ENCODE measurements at regions not wholly inside any gene's neighbourhood (a gene's known extent, or its start where the extent isn't known, plus 50 kb on each side); places are given as distances from the start of the nearest gene placed in this dataset.

DNA sequence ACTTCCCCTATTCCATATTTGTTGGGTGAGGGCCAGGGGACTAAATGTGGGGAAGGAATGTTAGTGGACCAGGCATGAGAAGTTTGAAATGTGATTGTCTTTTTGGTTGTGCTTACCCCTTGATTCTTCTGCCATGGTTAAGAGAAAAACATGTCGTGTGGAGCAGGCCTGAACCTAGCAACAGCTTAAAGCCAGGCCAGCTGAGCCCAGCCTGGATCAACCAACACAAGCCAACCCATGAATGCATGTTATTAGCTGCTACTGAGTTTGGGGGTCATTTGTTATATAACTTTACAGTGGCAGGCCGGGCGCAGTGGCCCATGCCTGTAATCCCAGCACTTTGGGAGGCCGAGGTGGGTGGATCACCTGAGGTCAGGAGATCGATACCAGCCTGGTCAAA lies 52.4 kb upstream of the TRIO start:
- no peak for DNase-seq

DNA sequence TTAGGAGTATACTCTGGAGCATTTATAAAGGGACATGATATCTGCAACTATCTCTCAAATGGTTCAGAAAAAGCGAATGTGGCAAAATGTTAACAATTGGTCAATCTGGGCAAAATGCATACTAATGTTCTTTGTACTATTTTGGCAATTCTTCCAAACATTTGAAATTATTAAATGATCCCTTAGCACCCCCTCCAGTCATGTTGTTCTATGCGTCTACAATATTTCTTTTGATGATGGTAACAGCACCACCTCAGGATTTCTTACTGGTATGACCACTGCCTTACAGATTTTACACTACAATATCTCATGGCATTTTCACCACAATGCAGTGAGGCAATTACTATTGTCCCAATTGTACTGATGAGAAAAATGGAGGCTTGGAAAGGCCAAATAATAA lies 52.9 kb upstream of the TRIO start:
- no peak for DNase-seq

DNA sequence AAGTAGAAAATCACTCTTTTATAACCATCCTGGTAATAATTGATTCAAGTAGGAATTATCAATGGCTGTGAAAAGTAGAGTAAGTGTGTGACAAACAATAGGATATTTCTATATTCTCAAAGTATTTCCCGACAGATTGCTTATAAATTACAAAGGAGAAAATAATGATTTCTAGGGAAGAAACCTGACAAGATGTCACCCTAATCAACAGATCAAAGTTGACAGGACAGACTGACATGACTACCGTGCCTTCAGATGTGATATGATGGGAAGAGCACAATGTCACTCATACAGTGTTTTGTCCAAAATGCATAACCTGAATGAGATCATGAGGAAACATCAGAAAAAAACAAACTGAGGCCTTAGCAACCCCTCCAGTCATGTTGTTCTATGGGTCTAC lies 53.9 kb upstream of the TRIO start:
- no peak for DNase-seq

DNA sequence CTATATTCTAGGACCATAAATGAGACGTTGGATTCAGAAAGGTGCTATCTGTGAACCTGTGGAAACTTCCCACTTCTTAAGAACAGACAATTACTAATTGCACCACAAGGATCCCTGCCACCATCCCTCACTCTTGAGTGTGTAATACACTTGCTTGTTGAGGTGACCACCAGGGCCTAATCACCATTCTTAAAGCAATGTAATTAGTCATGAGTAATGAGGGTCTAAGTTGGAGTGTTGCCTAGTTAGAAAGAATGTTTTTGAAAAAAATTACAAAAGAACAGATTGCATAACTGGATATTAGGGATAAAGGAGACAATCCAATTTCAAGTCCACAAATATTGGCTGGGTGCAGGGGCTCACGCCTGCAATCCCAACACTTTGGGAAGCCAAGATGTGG lies 56.9 kb upstream of the TRIO start:
- no peak for DNase-seq

DNA sequence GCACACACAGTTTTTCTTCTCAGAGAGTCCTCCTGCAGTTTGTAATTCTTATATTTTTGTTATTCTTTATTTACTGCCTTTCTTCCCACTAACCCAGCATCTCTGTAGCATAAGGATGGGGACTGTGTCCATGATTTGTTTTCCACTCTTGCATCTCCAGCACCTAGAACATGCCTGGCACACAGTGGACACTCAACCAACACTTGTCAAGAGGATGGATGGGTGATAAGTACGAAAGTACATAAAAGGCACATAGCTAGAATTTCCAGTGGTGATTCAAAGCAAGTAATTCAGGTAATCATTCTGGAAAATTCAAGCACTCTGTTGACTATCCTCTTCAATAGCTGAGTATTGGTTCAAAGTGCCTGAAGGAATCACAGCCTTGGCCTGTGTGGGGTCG lies 60.2 kb upstream of the TRIO start:
- DNase-seq = no peak

DNA sequence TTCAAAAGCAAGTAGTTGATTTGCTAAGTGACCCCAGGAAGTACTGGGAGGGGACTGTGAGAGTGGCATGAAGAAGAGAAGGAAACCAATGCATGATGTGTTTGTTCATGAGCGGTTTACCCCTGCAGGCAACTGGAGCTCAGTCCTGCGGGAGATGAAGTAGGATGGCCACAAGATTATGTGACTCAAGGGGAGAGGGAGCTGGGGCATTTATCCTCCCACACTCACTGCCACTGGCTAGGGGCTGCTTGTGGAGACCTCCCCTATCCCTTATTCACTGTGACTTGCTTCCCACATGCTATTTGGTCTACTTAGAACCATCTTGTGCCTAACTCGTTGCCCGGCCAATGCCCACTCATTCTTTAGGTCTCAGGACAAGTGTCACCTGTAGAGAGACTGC lies 60.6 kb upstream of the TRIO start:
- no peak for DNase-seq

DNA sequence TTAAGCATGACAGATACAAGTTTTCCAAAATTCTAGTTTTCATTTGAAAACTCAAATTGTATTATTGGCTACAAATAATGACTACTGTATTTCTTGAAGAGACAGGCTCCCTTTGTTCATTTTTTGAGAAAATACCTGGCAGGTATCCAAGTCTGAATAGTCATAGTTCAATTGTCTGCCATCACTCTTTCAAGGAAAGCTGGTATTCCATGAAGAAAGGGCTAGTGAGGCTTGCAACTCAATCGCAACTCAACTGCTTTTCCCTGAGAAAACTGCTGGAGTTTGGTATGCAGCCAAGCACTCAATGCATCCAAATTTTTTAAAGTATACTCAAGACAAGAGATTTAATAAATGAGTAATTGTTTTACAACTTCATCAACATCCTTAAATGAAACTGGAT lies 61.4 kb upstream of the TRIO start:
- no peak for DNase-seq

DNA sequence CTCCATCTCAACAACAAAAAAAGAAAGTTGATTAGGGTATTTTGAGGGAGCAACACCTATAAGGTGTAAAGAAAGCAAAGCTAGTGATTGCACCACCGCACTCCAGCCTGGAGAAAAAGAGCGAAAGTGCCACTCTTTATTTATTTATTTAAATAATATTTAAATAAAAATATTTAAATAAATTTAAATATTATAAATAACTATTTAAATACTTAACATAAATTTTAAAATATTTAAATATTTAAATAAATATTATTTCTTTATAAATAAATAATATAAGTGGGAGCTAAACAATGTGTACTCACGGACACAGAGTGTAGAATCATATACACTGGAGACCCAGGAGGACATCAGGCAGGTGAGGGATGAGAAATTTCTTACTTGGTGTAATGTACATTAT lies 64.4 kb upstream of the TRIO start:
- no peak for DNase-seq

DNA sequence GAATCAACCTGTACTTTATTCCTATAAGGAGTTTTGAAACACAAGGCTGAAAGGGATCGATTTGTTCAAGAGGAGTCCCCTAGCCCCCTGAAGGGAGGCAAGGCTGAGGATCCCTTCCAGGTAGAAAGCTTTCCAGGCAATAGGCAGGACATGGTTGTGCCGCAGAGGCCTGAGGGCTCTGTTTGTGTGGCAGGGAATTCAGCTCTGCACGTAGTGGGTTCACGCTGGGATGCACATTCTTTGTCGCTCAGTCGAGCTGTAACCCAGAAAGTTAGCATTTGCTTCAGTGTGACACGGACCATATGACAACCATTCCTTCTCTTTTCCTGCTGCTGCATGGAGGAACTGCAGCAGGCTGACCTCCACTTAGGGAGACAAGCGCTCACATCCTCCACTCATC lies 65.6 kb upstream of the TRIO start:
- DNase-seq = peak; percentile 18

DNA sequence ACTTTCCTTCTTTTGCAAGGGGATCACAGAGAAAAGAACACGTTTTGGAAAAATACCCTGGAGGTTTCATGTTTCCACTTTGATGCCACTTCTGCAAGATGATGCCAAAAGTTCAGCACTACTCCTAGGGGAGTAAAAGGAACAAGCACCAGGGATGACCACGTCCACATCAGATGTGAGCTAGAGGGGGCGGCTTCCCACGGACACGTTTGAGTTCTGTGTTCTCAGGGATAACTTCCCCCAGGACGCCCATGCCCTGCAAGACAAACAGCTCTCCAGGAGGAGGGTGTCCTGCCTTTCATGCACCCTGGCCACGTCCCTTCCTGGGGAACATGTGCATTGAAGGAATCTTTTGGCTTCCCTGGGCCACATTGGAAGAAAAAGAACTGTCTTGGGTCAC lies 66.6 kb upstream of the TRIO start:
- DNase-seq = no peak

DNA sequence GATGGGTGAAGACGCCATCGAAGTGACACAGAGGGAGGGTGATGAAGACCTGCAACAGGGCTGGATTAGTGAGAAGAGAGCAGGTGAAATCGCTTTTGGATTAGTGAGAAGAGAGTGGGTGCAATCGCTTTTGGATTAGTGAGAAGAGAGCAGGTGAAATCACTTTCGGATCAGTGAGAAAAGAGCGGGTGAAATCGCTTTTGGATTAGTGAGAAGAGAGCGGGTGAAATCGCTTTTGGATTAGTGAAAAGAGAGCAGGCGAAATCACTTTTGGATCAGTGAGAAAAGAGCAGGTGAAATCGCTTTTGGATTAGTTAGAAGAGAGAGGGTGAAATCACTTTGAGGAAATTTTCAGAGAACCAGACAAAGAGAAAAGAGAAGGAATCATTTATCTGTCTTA lies 67.2 kb upstream of the TRIO start:
- DNase-seq = no peak

DNA sequence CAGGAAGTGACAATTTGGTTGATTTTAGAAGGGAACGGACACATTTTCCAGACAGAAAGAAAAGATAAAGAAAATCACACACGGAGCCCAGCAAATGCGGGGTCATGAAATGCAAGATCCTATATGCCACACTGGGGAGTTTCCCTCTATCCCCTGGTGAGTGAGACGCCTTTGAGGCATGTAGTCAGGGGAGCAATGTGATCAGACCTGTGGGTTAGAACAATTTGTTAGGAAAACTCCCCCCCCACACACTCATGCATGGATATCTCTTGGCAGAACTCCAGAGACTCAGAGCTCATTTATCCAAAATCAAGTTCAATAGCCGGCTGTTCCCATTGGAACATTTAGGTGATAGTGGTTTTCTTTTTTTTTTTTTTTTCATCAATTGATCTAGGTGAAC lies 71.7 kb upstream of the TRIO start:
- no peak for DNase-seq

DNA sequence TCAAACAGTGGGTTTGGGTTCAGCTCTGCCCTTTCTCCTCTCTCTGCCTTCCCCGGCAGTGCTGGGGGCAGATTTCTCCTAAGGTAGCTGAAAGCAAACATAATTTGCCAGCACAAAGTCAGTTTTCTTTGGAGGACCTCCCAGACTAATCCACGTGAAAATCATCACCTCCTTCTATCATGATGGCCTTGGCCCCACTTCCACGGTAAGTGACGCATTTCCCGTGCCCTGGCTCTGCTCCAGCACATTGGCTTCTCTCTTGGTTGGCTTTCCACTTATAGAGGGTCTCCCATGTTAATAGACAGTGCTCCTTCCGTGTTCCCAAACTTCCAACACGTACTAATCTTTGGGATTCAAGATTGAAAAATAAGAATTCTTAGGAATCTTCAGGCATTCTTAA lies 74.1 kb upstream of the TRIO start:
- no peak for DNase-seq

DNA sequence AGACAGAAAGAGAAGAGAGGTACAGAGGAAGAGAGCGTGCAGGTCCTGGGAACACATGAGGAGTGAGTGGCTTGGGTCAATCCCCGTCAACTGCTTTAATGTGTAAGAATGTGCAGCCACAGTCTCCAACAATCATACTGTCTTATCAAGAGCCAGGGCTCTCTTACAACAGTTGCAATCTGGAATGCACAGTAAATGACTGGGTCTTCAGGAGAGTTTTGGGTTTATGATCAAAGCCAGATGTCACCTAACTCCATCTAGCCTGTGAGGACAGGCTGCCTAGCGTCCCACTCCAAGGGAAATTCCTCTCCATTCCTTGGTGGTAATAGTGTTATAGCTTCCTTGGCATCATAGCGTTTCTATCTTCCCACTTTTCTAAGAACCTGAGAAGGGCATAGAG lies 75.0 kb upstream of the TRIO start:
- DNase-seq = no peak

DNA sequence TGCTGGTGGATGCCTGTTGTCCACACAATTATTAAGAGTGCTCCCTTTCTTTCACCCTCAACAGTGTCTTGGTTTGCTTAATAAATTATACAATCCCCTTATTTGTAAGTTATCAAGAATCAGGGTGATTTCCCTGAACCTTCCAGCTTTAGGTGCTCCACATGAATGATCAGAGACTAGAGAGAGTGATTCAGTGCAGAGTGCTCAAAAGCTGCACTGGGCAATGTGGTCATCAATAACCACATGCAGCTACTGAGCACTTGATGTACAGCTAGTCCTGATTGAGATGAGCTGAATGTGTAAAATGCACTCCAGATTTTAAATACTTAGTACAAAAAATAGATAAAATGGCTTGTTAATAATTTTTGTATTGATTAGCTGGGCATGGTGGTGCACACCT lies 76.8 kb upstream of the TRIO start:
- DNase-seq = no peak

DNA sequence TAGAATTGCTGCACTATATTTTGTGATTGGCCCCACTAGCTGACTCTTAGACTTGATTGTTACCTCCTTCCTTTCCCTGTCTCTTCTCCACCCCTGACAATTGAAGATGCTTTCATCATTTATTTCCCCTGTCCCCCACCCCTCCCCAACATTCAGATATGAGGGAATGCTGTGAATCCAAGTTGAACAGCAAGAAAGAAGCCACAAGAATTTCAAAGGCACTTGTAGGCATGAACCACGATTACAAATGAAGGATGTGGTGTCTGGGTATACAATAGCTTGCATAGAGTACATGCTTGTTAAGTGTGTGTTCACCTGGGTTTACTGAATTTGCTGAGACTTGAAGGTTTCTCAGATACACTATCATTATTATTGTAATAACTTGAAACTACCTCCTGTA lies 78.3 kb upstream of the TRIO start:
- no peak for DNase-seq

DNA sequence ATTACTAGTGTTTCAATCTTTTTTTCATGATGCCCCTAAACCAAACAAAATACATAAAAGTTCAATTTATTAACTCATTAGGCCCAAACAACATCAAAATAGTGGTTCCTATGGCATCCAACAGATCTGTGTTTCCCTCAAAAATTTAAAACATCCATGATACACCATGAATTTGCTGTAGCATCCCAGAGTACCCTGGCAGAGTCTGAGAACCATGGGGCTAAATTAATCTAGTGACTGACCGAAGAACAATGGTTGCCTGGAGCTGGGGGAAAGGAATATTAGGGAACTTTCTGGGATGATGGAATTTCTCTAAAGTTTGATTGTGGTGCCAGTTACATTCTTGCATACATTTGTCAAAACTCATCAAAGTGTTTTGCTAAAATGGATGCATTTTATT lies 79.5 kb upstream of the TRIO start:
- no peak for DNase-seq

DNA sequence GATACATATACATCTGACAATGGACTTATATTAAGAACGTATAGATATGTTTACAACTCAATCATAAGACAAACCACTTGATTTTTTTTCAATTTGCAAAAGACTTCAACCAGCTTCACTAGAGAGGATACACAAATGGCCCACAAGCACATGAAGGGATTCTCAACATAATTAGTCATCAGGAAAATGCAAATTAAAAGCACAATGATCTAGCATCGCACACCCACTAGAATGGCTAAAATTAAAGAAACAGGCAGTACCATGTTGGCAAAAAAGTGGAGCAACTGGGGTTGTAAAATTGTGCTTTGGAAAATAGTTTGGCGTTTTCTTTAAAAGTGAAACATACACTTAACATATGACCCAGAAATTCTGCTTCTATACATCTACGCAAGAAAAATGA lies 80.0 kb upstream of the TRIO start:
- no peak for DNase-seq

DNA sequence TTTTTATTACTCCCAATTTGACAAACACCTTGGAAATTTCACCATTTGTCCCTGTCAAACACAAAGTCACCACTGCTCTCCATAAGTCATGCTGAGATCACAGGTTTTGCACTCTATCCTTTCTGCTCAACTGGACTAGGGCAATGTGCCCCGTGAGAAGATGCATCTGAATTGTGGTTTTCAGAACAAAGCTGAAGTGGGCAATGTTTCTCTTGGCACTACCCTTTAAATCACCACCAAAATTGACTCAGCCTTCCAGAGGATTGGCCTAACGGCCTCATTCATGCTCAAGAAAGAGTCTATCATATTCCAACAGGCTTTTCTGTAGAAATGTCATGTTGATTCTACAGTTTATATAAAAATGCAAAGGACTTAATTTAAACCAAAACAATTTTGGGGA lies 81.0 kb upstream of the TRIO start:
- DNase-seq = no peak

DNA sequence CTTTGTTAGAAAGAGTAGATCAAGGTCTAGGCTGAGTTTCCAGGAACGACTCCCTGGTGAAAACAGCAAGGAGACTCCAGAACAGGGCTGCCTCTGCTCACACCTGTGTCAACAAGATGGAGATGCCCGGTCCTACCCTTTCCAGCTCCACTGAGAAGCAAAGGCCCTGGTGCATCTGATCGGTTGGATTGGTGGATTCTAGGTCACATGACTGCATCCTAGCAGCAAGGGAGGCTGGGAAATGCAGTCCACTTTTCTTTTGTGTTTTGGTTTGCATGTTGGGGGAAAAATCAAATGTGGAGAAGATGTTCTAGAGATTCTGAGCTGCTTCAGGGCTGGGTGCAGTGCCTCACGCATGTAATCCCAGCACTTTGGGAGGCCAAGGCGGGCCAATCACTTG lies 82.0 kb upstream of the TRIO start:
- no peak for DNase-seq

DNA sequence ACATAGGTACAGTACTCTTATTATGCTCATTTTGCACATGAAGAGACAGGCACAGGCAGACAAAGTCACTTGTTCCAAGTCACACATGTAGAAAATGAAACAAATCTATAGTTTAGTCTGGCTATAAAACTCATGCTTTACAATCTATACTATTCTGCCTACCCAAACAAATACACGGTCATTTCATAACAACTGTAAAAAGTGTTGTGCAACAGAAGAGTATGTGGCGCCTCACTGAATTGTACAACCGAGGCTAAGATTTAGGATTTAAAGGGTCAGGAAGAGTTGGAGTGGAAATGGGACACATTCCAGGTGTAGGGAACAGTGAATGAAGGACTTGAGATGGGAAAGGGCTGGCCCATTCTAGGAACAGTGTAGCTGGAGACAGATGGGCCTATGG lies 82.9 kb upstream of the TRIO start:
- no peak for DNase-seq

DNA sequence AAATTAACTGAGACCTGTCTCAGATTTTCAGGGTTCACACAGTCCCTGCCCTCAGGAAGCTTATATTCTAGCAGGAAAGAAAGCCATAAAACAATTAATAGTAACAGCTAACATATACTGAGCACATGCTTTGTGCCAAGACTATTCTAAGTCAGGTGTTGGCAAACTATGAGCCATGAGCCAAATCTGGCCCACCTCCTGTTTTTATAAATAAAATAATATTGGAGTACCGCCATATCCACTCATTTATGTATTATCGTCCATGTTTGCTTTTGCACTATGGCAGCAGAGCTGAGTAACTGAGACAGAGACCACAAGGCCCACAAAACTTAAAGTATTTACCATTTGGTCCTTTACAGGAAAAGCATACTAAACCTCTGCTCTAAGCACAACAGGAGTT lies 83.3 kb upstream of the TRIO start:
- DNase-seq = no peak

DNA sequence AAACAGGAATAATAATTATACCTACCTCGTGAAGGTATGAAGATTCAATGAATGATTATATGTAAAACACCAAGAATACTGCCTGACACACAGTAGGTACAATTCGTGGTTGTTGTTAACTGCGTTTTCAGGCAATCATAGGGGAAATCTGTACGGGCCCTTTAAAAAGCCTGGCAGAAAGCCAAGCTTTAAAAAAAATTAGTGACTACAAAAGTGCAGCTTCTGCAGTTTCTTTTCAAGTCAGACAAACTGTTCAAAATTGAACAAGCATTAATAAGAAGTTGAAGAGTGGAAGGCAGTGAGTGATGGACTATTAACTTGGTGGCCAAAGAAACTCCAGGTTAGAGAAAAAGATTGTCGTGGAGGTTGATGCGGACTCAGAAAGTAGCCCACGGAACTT lies 85.9 kb upstream of the TRIO start:
- DNase-seq = no peak

DNA sequence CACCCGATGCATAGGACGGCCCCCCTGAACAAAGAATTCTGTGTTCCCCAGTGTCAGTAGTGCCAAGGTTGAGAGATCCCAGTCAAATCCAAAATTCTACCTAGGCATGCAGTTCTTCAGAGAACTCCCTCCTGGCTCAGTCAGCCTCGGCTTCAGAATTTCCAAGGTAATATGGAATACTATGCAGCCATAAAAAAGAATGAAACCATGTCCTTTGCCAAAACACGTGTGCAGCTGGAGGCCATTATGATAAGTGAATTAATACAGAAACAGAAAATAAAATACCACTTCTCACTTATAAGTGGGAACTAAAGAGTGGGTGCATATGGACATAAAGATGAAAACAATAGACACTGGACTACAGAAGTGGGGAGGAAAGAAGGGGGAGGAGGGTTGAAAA lies 87.1 kb upstream of the TRIO start:
- no peak for DNase-seq

DNA sequence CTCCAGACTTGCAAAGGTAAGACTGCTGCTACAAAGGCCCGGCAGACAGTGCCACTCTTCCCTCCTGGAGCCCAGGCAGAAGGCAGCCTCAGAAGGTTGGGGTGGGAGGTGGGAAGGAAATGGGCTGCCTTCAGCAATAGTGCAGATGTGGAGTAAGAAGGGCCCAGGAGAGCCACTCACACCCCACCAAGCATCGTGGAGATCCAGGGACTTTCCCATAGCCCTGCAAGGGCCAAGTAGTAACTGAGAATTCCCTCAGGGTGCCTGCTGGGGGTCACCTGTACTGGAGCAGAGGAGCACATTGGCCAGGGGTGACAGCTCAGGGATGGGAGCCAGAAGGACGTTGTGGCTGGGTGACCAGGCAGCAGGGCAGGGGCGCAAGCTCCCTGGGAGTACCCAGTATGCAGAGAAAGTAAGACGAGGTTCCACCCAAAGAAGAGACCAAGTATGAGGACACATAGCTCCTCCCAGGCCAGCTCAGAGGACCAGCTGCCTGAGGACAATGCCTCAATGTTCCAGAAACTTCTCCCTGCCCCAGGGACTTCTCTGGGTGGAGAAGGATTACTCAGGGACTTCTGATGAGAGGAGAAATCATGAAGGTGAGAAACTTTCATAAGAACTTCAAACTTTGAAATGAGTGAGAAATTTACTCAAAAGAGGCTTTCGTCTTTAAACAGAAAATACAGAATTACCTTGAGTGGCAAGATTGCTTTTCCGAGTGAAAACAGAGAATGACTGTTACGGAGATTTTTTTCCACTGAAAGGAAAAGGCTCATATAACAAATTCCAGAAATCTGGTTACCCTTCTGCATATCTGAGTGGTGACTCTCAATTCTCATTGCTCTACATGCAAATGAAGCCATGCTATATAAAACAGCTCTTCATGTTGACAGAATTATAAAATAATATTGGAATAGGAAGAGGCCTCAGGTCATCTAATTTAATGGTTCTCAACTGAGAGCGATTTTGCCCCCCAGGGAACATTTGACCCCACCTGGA lies 87.9 kb upstream of the TRIO start:
- DNase-seq = no peak
